NCI-H446 (cell line): ENCODE measurements at regions not wholly inside any gene's neighbourhood (a gene's known extent, or its start where the extent isn't known, plus 50 kb on each side); places are given as distances from the start of the nearest gene placed in this dataset.
"Not testable (repeated sequence)": the region's sequence is repeated elsewhere in the genome, so short reads cannot be mapped to it uniquely, and the experiment has no call there.

Source experiments
- DNase-seq, 2 experiments: peaks; one replicate each; lab custom pipeline; 2025; lab: John Stamatoyannopoulos, UW

GRCh38 chr4:3613967-3614730 lies 81.9 kb upstream of the LRPAP1 start:
- DNase-seq: peak in 1 of 2 experiments; percentile 71

- DNase-seq: no peak
These were observed 80.7 kb upstream of the LRPAP1 start for GRCh38 chr4:3612934-3613333.

- no peak for DNase-seq
These were observed 80.1 kb upstream of the LRPAP1 start for GRCh38 chr4:3612281-3612680.

DNA sequence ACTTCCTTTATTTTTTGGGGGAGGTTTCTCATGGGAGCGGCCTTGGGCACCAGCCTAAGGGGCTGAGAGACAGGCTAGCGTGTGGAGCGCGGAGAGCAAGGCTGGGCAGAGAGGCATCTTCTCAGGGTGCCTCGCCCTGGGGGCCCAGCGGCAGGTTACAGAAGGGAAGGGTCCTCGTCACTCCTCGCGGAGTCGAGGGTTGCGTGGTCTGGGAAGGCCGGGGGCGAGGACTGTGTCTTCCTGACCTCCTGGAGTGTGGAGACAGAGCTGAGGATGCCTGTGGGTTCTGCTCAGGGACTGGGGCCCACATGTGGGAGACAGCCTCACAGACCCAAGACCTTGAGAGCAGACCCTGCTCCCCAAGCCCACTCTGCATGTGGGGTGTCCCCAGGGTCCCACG lies 79.6 kb upstream of the LRPAP1 start:
- DNase-seq: no peak

- DNase-seq: not testable (repeated sequence)
These were observed 78.6 kb upstream of the LRPAP1 start for GRCh38 chr4:3610851-3611250.

GRCh38 chr4:3609905-3610304 lies 77.7 kb upstream of the LRPAP1 start:
- DNase-seq: not testable (repeated sequence)

GRCh38 chr4:3607690-3608552 lies 75.7 kb upstream of the LRPAP1 start:
- DNase-seq: no peak

- not testable (repeated sequence) for DNase-seq
These were observed 74.6 kb upstream of the LRPAP1 start for GRCh38 chr4:3606850-3607249.

- DNase-seq: not testable (repeated sequence)
These were observed 74.0 kb upstream of the LRPAP1 start for GRCh38 chr4:3606271-3606670.

- no peak for DNase-seq
These were observed 73.3 kb upstream of the LRPAP1 start for GRCh38 chr4:3605491-3605890.

- DNase-seq: not testable (repeated sequence)
These were observed 70.8 kb upstream of the LRPAP1 start for GRCh38 chr4:3602886-3603645.

GRCh38 chr4:3601992-3602391 lies 69.8 kb upstream of the LRPAP1 start:
- no peak for DNase-seq

GRCh38 chr4:3601108-3601690 lies 69.0 kb upstream of the LRPAP1 start:
- not testable (repeated sequence) for DNase-seq

DNA sequence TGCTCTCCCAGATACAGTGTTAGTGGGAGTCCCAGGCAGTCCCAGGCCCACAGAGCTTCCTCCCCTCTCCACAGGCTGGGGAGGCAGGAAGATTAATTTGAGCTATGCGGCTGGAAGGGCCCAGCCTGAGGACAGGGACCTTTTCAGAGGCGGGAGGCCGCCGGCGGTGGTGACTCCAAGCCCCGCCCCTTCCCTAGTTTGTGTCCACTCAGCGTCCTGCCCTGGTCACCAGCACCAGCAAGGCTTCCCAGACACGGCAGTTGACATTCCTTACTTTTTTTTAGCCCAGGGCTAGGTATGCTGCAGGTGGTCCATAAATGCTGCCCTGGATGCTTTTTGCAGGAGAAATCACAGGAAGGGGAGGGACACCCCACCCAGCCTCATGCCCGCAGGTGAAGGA lies 67.7 kb upstream of the LRPAP1 start:
- no peak for DNase-seq

DNA sequence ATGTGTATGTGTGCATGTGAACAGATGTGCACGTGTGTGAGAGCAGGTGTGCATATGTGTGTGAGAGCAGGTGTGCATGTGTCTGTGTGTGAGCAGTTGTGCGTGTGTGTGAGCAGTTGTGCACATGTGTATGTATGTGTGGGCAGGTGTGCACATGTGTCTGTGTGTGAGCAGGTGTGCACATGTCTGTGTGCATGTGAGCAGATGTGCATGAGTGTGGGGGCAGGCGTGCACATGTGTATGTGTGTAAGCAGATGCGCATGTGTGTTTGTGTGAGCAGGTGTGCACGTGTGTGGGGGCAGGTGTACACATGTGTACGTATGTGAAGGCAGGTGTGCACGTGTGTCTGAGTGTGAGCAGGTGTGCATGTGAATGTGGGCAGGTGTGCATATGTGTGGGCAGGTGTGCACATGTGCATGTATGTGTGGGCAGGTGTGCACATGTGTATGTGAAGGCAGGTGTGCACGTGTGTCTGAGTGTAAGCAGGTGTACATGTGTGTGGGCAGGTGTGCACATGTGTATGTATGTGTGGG lies 66.5 kb upstream of the LRPAP1 start:
- DNase-seq: no peak

DNA sequence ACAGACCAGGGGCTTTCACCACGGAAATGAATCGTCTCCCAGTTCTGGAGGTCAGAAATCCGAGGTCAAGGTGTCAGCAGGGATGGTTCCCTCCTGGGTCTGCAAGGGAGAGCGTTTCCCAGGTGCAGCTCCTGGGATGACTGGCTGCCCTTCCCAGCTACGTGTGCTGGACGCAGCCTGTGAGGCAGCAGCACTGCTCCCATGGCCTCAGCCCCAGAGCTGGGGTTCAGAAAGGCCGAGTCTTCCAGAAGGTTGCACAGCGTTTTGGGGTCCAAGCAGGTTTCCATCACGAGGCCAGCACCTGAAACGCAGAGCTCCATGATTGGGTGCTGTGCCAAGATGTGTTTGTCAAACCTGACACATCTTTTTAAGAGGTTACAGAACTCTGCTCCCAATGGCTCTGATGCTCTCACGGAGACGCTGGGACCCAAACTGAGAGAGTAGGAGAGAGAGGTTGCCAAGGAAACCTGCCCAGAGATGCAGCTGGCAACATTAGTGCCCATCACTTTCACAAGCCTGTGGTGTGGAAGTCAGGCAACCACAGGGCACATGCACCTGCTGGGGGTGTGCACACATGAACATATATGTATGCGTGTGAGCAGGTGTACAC lies 65.8 kb upstream of the LRPAP1 start:
- not testable (repeated sequence) for DNase-seq

DNA sequence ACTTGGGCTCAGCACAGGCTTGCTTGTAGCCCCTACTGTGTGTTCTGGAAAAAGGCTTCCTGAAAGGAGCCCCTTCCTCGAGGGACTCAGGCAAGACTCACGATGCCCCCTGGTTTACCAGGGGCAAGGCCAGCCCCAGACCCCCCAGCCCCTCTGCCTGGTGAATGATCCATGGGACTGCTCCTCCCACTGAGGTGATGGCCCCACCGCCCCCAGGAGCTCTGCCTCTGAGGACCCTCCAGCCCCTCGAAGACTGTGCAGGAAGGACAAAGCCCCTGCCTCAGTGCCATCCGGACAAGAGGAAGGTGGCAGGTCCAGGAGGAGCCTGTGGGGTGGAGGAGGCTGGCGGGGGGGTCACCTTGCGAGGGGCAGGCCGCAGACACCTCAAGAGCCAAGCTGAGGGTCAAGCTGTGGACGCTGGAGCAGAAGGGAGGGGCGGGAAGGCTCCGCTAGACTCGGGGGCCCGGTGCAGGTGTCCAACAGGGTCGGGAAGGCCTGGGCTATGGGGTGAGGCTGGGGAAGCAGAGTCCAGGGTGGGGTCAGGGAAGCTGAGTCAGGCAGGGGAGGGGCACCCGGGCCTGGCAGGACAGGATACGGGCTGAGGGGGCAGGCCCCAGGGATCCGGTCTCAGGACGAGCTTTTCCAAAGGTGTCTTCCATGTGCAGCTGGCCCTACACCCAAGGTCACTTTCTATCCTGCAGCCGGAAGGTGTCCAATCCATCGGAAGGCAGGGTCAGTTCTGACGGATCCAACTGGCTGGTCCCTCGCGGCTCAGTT lies 64.9 kb upstream of the LRPAP1 start:
- DNase-seq: not testable (repeated sequence)

DNA sequence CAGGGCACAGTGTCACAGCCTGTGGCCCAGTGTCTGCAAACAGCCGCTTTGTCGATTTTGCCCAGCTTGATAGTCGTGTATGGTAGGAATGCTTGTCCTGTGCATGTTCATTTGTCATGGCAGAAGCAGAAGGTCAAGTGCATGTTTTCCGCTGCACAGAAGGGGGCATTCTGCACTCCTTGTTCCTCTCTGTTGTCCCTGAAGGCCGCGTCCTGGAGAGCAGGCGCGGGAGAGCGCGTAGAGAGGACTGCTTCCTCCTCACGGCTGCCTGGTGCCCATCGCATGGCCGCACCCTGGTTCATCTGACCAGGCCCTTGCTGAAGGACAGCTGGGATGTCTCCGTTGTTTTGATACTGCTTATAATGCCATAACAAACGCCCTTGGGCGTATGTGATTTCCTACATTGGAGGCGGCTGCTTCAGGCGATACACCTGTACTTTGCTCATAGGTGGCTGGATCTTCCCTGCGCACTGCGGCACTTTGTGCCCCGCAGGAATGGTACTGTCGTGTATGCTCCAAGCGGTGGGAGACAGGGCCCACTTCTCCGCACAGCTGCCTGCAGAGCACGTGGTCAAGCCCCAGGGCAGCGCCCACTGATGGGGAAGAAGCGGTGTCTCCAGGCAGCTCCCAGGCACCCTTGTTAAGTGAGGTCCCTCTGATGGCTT lies 63.5 kb upstream of the LRPAP1 start:
- not testable (repeated sequence) for DNase-seq

DNA sequence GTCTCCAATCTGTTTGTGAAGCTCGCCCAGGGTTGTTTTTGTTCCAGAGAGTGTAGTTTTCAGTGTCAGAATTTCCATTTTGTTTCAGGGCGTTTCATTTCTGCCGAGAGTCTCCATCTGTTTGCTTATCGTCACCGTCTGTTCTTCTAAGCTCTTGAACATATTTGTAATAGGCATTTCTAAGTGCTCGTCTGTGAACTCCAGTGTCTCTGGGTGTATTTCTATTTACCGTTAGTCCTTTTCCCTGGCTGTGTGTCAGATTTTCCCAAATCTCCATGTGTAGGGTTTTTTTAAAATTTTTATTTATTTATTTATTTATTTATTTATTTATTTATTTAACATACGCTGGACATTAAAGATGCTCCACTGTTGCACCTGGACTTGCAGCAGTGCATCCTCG lies 62.5 kb upstream of the LRPAP1 start:
- DNase-seq: not testable (repeated sequence)
